Motor neuron (in vitro differentiated cells): ENCODE measurements at regions not wholly inside any gene's neighbourhood (a gene's known extent, or its start where the extent isn't known, plus 50 kb on each side); places are given as distances from the start of the nearest gene placed in this dataset.
"Not testable (repeated sequence)": the region's sequence is repeated elsewhere in the genome, so short reads cannot be mapped to it uniquely, and the experiment has no call there.

Experiments used
- ATAC-seq, 8 experiments: fragments of 200-7000 bp; cut with Tn5 transposase; replicated peaks in 6 of 8; 2 replicates each; pipeline ENCODE4 v1.8.0; 2021; ENCODE audit warnings: mild to moderate bottlenecking in 8 of 8, moderate library complexity in 8 of 8
- H3K27ac ChIP-seq, 2 donors: fragments of 250-450 bp; sonication (Bioruptor Pico); 2 replicates each; pipeline ENCODE4 v1.9.0; 2021; ENCODE audit warnings: antibody characterized with exemption in 2 of 2, mild to moderate bottlenecking in 2 of 2, moderate library complexity in 1 of 2
- H3K4me1 ChIP-seq, 2 donors: fragments of 250-450 bp; sonication (Bioruptor Pico); replicated peaks in 1 of 2; 2 replicates each; pipeline ENCODE4 v1.6.1; 2021; ENCODE audit warnings: antibody characterized with exemption in 2 of 2, mild to moderate bottlenecking in 2 of 2, moderate library complexity in 1 of 2
- H3K4me3 ChIP-seq, 5 donors: fragments of 250-450 bp; sonication (Bioruptor Pico); 2 replicates each; pipeline ENCODE4 v1.9.0; 2021; ENCODE audit warnings: antibody characterized with exemption in 5 of 5, mild to moderate bottlenecking in 5 of 5, moderate library complexity in 4 of 5
- WGBS, 10 experiments: fragments of 450-650 bp; shearing (Covaris generic); methylation state at CpG; one replicate each; pipeline ENCODE4 v1.0.0; 2022; 5-methylcytosine and 5-hydroxymethylcytosine counted together
- in situ Hi-C, 9 experiments: fragments of 400-800 bp; cut with MboI; loops; one replicate each; pipeline ENCODE4 v1.15.0; 2021; ENCODE audit warnings: low sequenced_read_pairs in 9 of 9, low pct_unique_long_range_greater_than_20kb in 2 of 9; ENCODE audit not compliant: unreplicated experiment in 9 of 9

DNA sequence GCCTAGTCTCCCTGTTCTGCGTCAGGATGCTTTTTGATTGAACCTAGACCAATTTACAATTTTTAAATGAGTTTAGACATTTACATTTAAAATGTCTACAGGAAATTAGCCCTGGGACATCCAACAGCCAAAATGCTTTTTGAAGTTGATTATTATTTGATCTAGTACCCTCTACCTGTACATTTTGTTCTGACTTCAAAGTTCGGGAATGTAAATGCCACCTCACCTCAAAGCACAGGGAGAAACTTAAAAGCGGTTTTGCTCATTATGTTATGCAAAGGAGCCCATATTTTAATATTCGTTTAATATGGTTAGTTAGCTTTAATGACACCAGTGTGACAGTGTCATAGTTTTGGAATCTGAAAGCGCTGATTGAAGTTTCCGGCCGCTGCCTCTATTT is 80.1 kb upstream of the FAM204A start:
- ATAC-seq = no peak
- Histone ChIP-seq H3K4me3 (no peak overlapping the region), H3K4me1 (no peaks in the 10 kb centered on the region), H3K27ac (no peak overlapping the region)
- 56 to 90% (median 74%) methylated on average over 2 to 7 of the region's 7 CpGs; no CpG with 5 or more reads in 2 of the 10 experiments for WGBS, 10 experiments
- in situ Hi-C loops = no loop called here

- H3K4me3 ChIP-seq, H3K4me1 ChIP-seq, in situ Hi-C loops, ATAC-seq, H3K27ac ChIP-seq: not testable (repeated sequence)
- WGBS, 10 experiments = 80 to 100% (median 100%) methylated on average over 1 of the region's 2 CpGs; no CpG with 5 or more reads in 7 of the 10 experiments
Observed at GRCh38 chr10:118420049-118420448, 77.9 kb upstream of the FAM204A start.

GRCh38 chr10:118412932-118413331 is 70.8 kb upstream of the FAM204A start:
- Histone ChIP-seq H3K4me1 (peaks cover 5 to 6% of the 10 kb centered on the region in 2 donors), H3K4me3 (no peak overlapping the region), H3K27ac (no peak overlapping the region)
- 17 to 85% (median 67%) methylated on average over 1 to 8 of the region's 8 CpGs for WGBS, 10 experiments
- peak in 2 of 8 experiments; percentile 52 to 57 for ATAC-seq
- in situ Hi-C loops = no loop called here

DNA sequence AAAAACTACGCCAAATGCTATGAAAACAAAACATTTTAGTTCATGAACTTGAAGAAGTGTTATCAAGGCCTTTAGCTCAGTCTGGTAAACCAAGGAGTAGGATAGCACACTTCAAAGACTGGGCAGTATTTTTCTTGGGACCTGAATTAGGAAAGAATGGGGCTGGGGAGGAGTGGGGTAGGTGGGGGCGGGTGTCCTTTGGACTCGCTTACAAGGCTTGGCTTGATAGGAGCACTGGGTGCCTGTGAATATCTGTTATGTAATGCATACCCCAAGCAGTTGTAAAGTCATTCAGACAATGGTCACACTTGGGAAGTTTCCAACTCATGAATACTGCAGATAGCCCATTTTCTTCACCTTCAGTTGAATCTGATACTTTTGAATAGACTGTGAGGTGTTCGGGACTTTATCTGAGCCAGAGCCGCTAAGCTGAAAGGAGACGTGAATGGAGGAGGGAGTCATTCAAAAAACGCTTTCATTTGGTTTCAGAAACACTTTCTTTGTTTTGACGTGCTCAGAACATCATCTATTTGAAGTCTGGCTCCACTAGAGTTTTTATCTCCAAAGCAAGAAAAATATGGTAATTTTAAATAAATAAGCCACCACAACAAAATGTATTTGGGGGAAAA is 70.1 kb upstream of the FAM204A start:
- in situ Hi-C loops = no loop called here
- WGBS, 10 experiments = 50 to 83% (median 77%) methylated on average over 1 to 7 of the region's 8 CpGs; no CpG with 5 or more reads in 1 of the 10 experiments
- peaks cover 6 to 8% of the 10 kb centered on the region in 2 donors for H3K4me1 ChIP-seq
- no peak for ATAC-seq
- H3K4me3 ChIP-seq = no peak overlapping the region
- H3K27ac ChIP-seq = no peak overlapping the region

GRCh38 chr10:118409295-118409694 is 67.2 kb upstream of the FAM204A start:
- Histone ChIP-seq H3K4me3 (no peak overlapping the region), H3K4me1 (peaks cover 6 to 13% of the 10 kb centered on the region in 2 donors), H3K27ac (no peak overlapping the region)
- WGBS, 10 experiments = 23 to 85% (median 56%) methylated on average over 4 to 6 of the region's 6 CpGs; no CpG with 5 or more reads in 2 of the 10 experiments
- ATAC-seq = no peak
- in situ Hi-C loops = no loop called here

DNA sequence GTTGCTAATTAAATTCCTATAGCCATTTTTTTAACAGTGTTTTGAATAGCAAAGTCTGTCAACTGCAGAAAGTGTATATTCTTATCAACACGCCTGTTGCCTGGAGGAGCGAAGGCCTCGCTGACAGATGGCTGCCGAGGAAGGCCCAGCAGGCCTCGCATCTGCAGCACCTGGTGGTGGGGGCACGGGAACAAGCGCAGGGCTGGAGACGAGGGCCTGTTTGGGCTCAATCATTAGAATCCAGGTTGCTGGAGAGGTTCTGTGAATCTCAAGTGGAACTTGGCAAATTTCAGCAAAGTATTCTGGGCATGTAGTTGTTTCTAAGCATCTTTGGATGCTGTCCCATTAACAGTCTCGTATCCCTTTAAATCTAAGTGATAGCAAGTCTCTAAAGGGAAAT is 66.1 kb upstream of the FAM204A start:
- in situ Hi-C loops = no loop called here

GRCh38 chr10:118407777-118408176 is 65.7 kb upstream of the FAM204A start:
- WGBS, 10 experiments = 21 to 100% (median 49%) methylated on average over 1 to 4 of the region's 5 CpGs; no CpG with 5 or more reads in 3 of the 10 experiments
- Histone ChIP-seq H3K4me1 (peaks cover 6 to 20% of the 10 kb centered on the region in 2 donors), H3K4me3 (no peak overlapping the region), H3K27ac (no peak overlapping the region)
- in situ Hi-C loops = no loop called here
- ATAC-seq = no peak

More for the DNA sequence above, 66.1 kb upstream of the FAM204A start:
- 50 to 77% (median 67%) methylated on average over 2 to 9 of the region's 9 CpGs; no CpG with 5 or more reads in 3 of the 10 experiments for WGBS, 10 experiments
- Histone ChIP-seq H3K4me3 (no peak overlapping the region), H3K4me1 (peaks cover 6 to 20% of the 10 kb centered on the region in 2 donors), H3K27ac (no peak overlapping the region)
- no peak for ATAC-seq

GRCh38 chr10:118407026-118407425 is 64.9 kb upstream of the FAM204A start:
- Histone ChIP-seq H3K4me3 (no peak overlapping the region), H3K27ac (no peak overlapping the region), H3K4me1 (peaks cover 3 to 20% of the 10 kb centered on the region in 2 donors)
- ATAC-seq = no peak
- in situ Hi-C loops = no loop called here

DNA sequence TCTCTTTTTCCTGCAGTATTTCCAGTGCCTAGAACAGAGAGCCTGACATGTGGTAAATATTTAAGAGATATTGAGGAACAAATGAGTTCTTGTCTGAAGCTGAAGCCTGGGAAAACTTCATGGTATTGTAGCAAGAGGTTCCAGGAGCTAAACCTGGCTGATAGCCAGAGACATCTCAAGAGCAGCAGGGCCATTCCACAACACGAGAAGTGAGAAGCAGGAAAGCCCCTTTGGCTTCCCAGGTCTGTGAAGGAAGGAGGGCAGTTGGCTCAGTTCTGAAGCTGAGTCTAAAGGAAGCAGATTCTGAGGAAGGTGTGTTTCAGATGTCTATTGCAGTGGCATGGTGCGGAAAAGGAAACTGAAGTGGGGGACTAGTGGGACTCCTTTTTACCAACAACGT is 63.8 kb upstream of the FAM204A start:
- no peak overlapping the region for H3K27ac ChIP-seq
- peak in 1 of 8 experiments; percentile 17 for ATAC-seq
- H3K4me3 ChIP-seq = no peak overlapping the region
- peaks cover 3 to 20% of the 10 kb centered on the region in 2 donors for H3K4me1 ChIP-seq
- in situ Hi-C loops = no loop called here
- 51 to 100% (median 74%) methylated on average over 1 to 3 of the region's 3 CpGs; no CpG with 5 or more reads in 4 of the 10 experiments for WGBS, 10 experiments

DNA sequence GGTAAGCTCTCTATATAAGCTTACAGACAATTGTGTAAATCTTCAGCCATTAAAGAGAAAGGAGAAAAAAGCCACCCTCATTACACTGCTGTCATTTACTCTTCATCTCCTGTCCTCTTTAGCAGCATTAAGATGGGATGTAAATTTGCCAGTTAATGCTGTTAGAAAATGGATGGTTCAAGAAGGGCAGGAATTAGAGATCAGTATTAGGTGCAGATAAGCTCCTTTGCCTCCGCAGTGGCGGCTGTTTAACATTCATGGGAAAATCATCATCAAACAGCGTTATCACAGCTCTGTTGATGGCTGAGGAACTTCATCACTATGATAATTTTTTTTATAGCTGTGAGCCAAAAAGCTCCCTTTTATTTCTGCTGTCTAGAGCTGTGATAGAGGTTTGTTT is 61.8 kb upstream of the FAM204A start:
- in situ Hi-C loops = no loop called here
- ATAC-seq = peak in 2 of 8 experiments; percentile 37 to 61
- H3K27ac ChIP-seq = no peak overlapping the region
- 71 to 100% (median 89%) methylated on average over 1 to 3 of the region's 3 CpGs; no CpG with 5 or more reads in 5 of the 10 experiments for WGBS, 10 experiments
- H3K4me1 ChIP-seq = peaks cover 3 to 20% of the 10 kb centered on the region in 2 donors
- H3K4me3 ChIP-seq = no peak overlapping the region

DNA sequence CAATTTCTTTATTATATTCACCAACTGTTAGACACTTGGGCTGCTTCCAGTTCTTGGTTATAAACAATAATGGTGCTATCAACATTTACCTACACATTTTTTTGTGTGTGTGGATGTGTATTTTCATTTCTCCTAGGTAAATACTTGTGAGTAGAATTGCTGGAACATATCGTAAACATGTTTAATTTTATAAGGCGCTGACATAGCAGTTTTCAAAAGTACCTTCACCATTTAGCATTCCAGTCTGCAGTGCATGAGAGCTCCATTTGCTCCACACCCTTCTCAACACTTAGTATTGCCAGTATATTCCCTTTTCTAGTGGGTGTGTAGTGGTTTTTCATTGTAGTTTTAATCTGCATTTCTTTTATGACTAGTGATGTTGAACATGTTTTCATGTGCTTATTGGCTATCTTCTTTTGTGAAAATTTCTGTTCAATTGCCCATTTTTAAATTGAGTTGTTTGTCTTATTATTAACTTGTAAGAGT is 59.6 kb upstream of the FAM204A start:
- H3K27ac ChIP-seq = no peak overlapping the region
- H3K4me3 ChIP-seq = no peak overlapping the region
- WGBS, 10 experiments = 65 to 100% (median 100%) methylated on average over 1 to 2 of the region's 2 CpGs; no CpG with 5 or more reads in 3 of the 10 experiments
- peak in 2 of 8 experiments; percentile 63 to 86 for ATAC-seq
- H3K4me1 ChIP-seq = peaks cover 0 to 12% of the 10 kb centered on the region in 2 donors
- in situ Hi-C loops = no loop called here

DNA sequence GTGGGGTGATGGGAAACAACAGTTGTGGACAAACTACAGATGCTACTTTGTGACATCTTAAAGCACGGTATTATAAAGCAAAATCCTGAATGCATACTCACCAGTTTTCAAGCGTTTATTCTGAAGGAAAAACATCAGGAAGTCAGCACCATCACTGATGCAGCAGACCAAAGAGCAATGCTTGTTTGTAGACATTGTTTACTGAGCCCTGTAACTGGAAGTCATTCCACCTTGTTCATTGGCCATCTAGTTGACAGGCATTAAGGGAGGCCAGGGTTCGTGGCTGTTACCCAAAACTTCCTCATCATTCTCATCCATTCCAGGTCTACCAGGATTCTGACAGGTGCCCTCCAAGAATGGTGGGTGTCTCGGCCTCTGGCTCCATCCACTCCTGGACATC is 55.3 kb upstream of the FAM204A start:
- H3K27ac ChIP-seq = no peak overlapping the region
- no peak for ATAC-seq
- in situ Hi-C loops = no loop called here
- no peak overlapping the region for H3K4me3 ChIP-seq
- H3K4me1 ChIP-seq = peaks cover 7 to 10% of the 10 kb centered on the region in 2 donors
- WGBS, 10 experiments = 37 to 100% (median 80%) methylated on average over 1 to 3 of the region's 4 CpGs; no CpG with 5 or more reads in 1 of the 10 experiments

GRCh38 chr10:118395947-118396346 is 53.8 kb upstream of the FAM204A start:
- Histone ChIP-seq H3K4me1 (peaks cover 7 to 10% of the 10 kb centered on the region in 2 donors), H3K4me3 (no peak overlapping the region), H3K27ac (no peak overlapping the region)
- 40 to 90% (median 80%) methylated on average over 1 to 5 of the region's 5 CpGs; no CpG with 5 or more reads in 6 of the 10 experiments for WGBS, 10 experiments
- ATAC-seq = peak in 5 of 8 experiments; percentile 48 to 89 (median 61)
- in situ Hi-C loops = no loop called here
